ENCODE measurements at regions not wholly inside any gene's neighbourhood (a gene's known extent, or its start where the extent isn't known, plus 50 kb on each side); places are given as distances from the start of the nearest gene placed in this dataset.

DNA sequence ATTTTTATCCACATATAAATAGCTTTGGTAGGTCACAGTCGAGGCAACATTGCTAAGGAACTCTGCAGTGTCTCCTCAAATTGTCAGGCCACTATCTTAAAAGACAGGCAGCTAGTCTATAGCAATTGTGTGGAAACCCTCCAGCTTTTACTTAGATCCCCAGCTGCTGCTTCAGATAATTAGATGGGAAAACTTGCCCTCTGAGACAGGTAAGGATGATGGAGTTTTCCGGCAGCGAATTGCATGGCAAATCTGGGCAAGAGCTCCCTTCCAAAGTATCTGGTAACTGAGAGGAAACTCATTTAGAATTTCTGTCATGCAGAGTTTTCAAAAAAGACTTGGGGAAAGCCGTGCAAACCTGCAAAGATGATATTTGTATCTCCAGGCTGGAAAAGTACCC, 886.2 kb downstream of the UQCRFS1 start:
- intact Hi-C loops (cut with micrococcal nuclease) = loop anchor here (10.0 kb wide), 1 partner anchor 552 kb away; no protein-coding TSS in a partner anchor
- CTCF ChIA-PET = interaction anchor here (1.5 to 2.7 kb wide), 2 partner anchors 86 to 360 kb away, joined by 6 read pairs; no protein-coding TSS in a partner anchor

More for the DNA sequence above, 886.2 kb downstream of the UQCRFS1 start:
- Histone ChIP-seq H3K9ac (replicated peaks; ENCODE audit: extremely low read depth, insufficient read depth, low read length) (no peak overlapping the region), H3K27ac (ENCODE audit: insufficient read depth, low read depth, low read length) (no peak overlapping the region), H3K36me3 (ENCODE audit: control insufficient read depth in 2 of 2, extremely low read depth in 1 of 2, insufficient read depth in 2 of 2, low read length in 2 of 2) (no peaks in the 10 kb centered on the region), H2AFZ (ENCODE audit: low read depth, low read length) (no peak overlapping the region), H3K4me2 (ENCODE audit: insufficient read depth, low read length) (no peak overlapping the region), H3K9me3 (replicated peaks; ENCODE audit: control insufficient read depth, insufficient read depth, low read length) (no peaks in the 10 kb centered on the region), H3K9me1 (replicated peaks; ENCODE audit: control insufficient read depth, extremely low read depth, insufficient read depth, low read length) (no peaks in the 10 kb centered on the region), H3K79me2 (ENCODE audit: control insufficient read depth, insufficient read depth, low read length) (no peaks in the 10 kb centered on the region), H3K4me1 (ENCODE audit: control insufficient read depth, extremely low read depth, insufficient read depth, low read length) (peaks cover 12% of the 10 kb centered on the region), H4K20me1 (replicated peaks; ENCODE audit: control insufficient read depth, extremely low read depth, insufficient read depth, low read length) (no peaks in the 10 kb centered on the region), H3K4me3 (replicated peaks in 1 of 3; ENCODE audit: insufficient read depth in 1 of 3, low read depth in 1 of 3, low read length in 3 of 3) (no peak overlapping the region), H3K27me3 (ENCODE audit: control insufficient read depth in 2 of 2, insufficient read depth in 2 of 2, low read length in 2 of 2) (peaks cover 0 to 3% of the 10 kb centered on the region in 2 experiments)
- no peak for TF ChIP-seq POLR2AphosphoS5 (IDR thresholded peaks at IDR 0.05; ENCODE audit: insufficient read depth, low read depth, low read length)
- no peak for TF ChIP-seq POLR2A (IDR thresholded peaks at IDR 0.05; ENCODE audit: low read depth, low read length)
- no peak for TF ChIP-seq MYC (IDR thresholded peaks at IDR 0.05; ENCODE audit: low read depth, low read length)
- no peak for TF ChIP-seq EZH2 (IDR thresholded peaks at IDR 0.05; ENCODE audit: borderline replicate concordance, low read depth, low read length, severe bottlenecking)
- no peak for TF ChIP-seq GATA2 (IDR thresholded peaks at IDR 0.05; ENCODE audit: insufficient read depth, insufficient read length, low read depth, low read length)
- TF ChIP-seq, protein P1, sequence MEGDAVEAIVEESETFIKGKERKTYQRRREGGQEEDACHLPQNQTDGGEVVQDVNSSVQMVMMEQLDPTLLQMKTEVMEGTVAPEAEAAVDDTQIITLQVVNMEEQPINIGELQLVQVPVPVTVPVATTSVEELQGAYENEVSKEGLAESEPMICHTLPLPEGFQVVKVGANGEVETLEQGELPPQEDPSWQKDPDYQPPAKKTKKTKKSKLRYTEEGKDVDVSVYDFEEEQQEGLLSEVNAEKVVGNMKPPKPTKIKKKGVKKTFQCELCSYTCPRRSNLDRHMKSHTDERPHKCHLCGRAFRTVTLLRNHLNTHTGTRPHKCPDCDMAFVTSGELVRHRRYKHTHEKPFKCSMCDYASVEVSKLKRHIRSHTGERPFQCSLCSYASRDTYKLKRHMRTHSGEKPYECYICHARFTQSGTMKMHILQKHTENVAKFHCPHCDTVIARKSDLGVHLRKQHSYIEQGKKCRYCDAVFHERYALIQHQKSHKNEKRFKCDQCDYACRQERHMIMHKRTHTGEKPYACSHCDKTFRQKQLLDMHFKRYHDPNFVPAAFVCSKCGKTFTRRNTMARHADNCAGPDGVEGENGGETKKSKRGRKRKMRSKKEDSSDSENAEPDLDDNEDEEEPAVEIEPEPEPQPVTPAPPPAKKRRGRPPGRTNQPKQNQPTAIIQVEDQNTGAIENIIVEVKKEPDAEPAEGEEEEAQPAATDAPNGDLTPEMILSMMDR (IDR thresholded peaks at IDR 0.05; ENCODE audit: extremely low read depth in 1 of 2, insufficient read depth in 1 of 2, low read depth in 1 of 2, low read length in 2 of 2) = no peak
- TF ChIP-seq JUN (IDR thresholded peaks at IDR 0.05; ENCODE audit: borderline replicate concordance, insufficient read depth, insufficient read length, low read depth) = no peak
- no peak for TF ChIP-seq MAX (IDR thresholded peaks at IDR 0.05; ENCODE audit: insufficient read depth, insufficient read length)
- TF ChIP-seq FOS (IDR thresholded peaks at IDR 0.05; ENCODE audit: borderline replicate concordance, insufficient read depth, low read length) = no peak
- FAIRE-seq (no peak), DNase-seq (ENCODE audit: low read depth, low spot score) (no peak)
- POLR2A ChIA-PET = no interaction called here
- BruUV-seq (replicated peaks) = no TSS peak
- dilution Hi-C loops (cut with MboI; ENCODE audit: extremely low pct_ligation_motif_present, low sequenced_read_pairs) = no loop called here

Measured in endothelial cell of umbilical vein (primary cell).